H1 (cell line): ENCODE measurements at regions not wholly inside any gene's neighbourhood (a gene's known extent, or its start where the extent isn't known, plus 50 kb on each side); places are given as distances from the start of the nearest gene placed in this dataset.

ENCODE experiments used
- ATF2 ChIP-seq: IDR thresholded peaks from 2 replicates; pipeline ENCODE4 v1.6.1; 2012; ENCODE audit warnings: low read length, inconsistent platforms

GRCh38 chr1:245039196-245039595 is 115.6 kb upstream of the KIF26B start (continued):
- TF ChIP-seq ATF2, result no peak
- TF ChIP-seq, all 59 proteins: peak for 0
